Gastroesophageal sphincter (tissue), 3 donors: ENCODE measurements at regions not wholly inside any gene's neighbourhood (a gene's known extent, or its start where the extent isn't known, plus 50 kb on each side); places are given as distances from the start of the nearest gene placed in this dataset.

Experiments
- EP300 ChIP-seq: sonication (generic); formaldehyde crosslinking; IDR thresholded peaks from one replicate; pipeline ENCODE4 v1.6.1; 2017; ENCODE audit warnings: antibody characterized with exemption, mild to moderate bottlenecking
- POLR2A ChIP-seq, 2 donors: fragments of 450-650 bp; IDR thresholded peaks; one replicate each; pipeline ENCODE4 v1.6.1; 2017; ENCODE audit warnings: antibody characterized with exemption in 2 of 2, mild to moderate bottlenecking in 2 of 2, moderate library complexity in 1 of 2
- TF ChIP-seq, protein P1 (sequence below), 4 experiments: fragments of 200-600 bp in 2 of 4; fragments of 450-650 bp in 2 of 4; sonication (generic) in 1 of 4; IDR thresholded peaks; one replicate each; pipeline ENCODE4 v1.5.1; 2017 to 2019; ENCODE audit warnings: antibody characterized with exemption in 4 of 4, mild to moderate bottlenecking in 2 of 4, moderate library complexity in 2 of 4

- TF ChIP-seq POLR2A (IDR thresholded peaks at IDR 0.05) = no peak
- TF ChIP-seq, protein P1, sequence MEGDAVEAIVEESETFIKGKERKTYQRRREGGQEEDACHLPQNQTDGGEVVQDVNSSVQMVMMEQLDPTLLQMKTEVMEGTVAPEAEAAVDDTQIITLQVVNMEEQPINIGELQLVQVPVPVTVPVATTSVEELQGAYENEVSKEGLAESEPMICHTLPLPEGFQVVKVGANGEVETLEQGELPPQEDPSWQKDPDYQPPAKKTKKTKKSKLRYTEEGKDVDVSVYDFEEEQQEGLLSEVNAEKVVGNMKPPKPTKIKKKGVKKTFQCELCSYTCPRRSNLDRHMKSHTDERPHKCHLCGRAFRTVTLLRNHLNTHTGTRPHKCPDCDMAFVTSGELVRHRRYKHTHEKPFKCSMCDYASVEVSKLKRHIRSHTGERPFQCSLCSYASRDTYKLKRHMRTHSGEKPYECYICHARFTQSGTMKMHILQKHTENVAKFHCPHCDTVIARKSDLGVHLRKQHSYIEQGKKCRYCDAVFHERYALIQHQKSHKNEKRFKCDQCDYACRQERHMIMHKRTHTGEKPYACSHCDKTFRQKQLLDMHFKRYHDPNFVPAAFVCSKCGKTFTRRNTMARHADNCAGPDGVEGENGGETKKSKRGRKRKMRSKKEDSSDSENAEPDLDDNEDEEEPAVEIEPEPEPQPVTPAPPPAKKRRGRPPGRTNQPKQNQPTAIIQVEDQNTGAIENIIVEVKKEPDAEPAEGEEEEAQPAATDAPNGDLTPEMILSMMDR (IDR thresholded peaks at IDR 0.05) = no peak
- TF ChIP-seq EP300 = no peak
Measured at GRCh38 chr7:153388611-153389010, 629.1 kb downstream of the ACTR3B start.
